Motor neuron (in vitro differentiated cells): ENCODE measurements at regions not wholly inside any gene's neighbourhood (a gene's known extent, or its start where the extent isn't known, plus 50 kb on each side); places are given as distances from the start of the nearest gene placed in this dataset.

Experiments
- ATAC-seq, 8 experiments: fragments of 200-7000 bp; cut with Tn5 transposase; replicated peaks in 6 of 8; 2 replicates each; pipeline ENCODE4 v1.8.0; 2021; ENCODE audit warnings: mild to moderate bottlenecking in 8 of 8, moderate library complexity in 8 of 8
- H3K27ac ChIP-seq, 2 donors: fragments of 250-450 bp; sonication (Bioruptor Pico); 2 replicates each; pipeline ENCODE4 v1.9.0; 2021; ENCODE audit warnings: antibody characterized with exemption in 2 of 2, mild to moderate bottlenecking in 2 of 2, moderate library complexity in 1 of 2
- H3K4me1 ChIP-seq, 2 donors: fragments of 250-450 bp; sonication (Bioruptor Pico); replicated peaks in 1 of 2; 2 replicates each; pipeline ENCODE4 v1.6.1; 2021; ENCODE audit warnings: antibody characterized with exemption in 2 of 2, mild to moderate bottlenecking in 2 of 2, moderate library complexity in 1 of 2
- H3K4me3 ChIP-seq, 5 donors: fragments of 250-450 bp; sonication (Bioruptor Pico); 2 replicates each; pipeline ENCODE4 v1.9.0; 2021; ENCODE audit warnings: antibody characterized with exemption in 5 of 5, mild to moderate bottlenecking in 5 of 5, moderate library complexity in 4 of 5
- WGBS, 10 experiments: fragments of 450-650 bp; shearing (Covaris generic); methylation state at CpG; one replicate each; pipeline ENCODE4 v1.0.0; 2022; 5-methylcytosine and 5-hydroxymethylcytosine counted together
- in situ Hi-C, 9 experiments: fragments of 400-800 bp; cut with MboI; loops; one replicate each; pipeline ENCODE4 v1.15.0; 2021; ENCODE audit warnings: low sequenced_read_pairs in 9 of 9, low pct_unique_long_range_greater_than_20kb in 2 of 9; ENCODE audit not compliant: unreplicated experiment in 9 of 9

GRCh38 chr6:16816891-16817290 is 55.6 kb upstream of the ATXN1 start:
- Histone ChIP-seq H3K4me3 (no peak overlapping the region), H3K27ac (no peak overlapping the region), H3K4me1 (no peaks in the 10 kb centered on the region)
- 0 to 100% (median 62%) methylated on average over 1 to 3 of the region's 3 CpGs; no CpG with 5 or more reads in 3 of the 10 experiments for WGBS, 10 experiments
- in situ Hi-C loops, result loop anchor here in 1 of 9 experiments (25.0 kb wide), 1 partner anchor 270 kb away; no protein-coding TSS in a partner anchor
- ATAC-seq, result no peak

- 40 to 100% (median 78%) methylated on average over 1 to 2 of the region's 2 CpGs; no CpG with 5 or more reads in 4 of the 10 experiments for WGBS, 10 experiments
- ATAC-seq, result no peak
- H3K27ac ChIP-seq, result no peak overlapping the region
- in situ Hi-C loops, result loop anchor here in 1 of 9 experiments (25.0 kb wide), 1 partner anchor 274 kb away; no protein-coding TSS in a partner anchor
- no peaks in the 10 kb centered on the region for H3K4me1 ChIP-seq
- H3K4me3 ChIP-seq, result no peak overlapping the region
Measured at GRCh38 chr6:16812993-16813392, 51.7 kb upstream of the ATXN1 start.

- ATAC-seq, result no peak
- Histone ChIP-seq H3K27ac (no peak overlapping the region), H3K4me3 (no peak overlapping the region), H3K4me1 (no peaks in the 10 kb centered on the region)
- 10 to 79% (median 30%) methylated on average over 1 to 2 of the region's 2 CpGs for WGBS, 10 experiments
- in situ Hi-C loops, result loop anchor here in 1 of 9 experiments (25.0 kb wide), 1 partner anchor 276 kb away; no protein-coding TSS in a partner anchor
Measured at GRCh38 chr6:16811277-16811979, 50.2 kb upstream of the ATXN1 start.
